ENCODE measurements at regions not wholly inside any gene's neighbourhood (a gene's known extent, or its start where the extent isn't known, plus 50 kb on each side); places are given as distances from the start of the nearest gene placed in this dataset.

DNA sequence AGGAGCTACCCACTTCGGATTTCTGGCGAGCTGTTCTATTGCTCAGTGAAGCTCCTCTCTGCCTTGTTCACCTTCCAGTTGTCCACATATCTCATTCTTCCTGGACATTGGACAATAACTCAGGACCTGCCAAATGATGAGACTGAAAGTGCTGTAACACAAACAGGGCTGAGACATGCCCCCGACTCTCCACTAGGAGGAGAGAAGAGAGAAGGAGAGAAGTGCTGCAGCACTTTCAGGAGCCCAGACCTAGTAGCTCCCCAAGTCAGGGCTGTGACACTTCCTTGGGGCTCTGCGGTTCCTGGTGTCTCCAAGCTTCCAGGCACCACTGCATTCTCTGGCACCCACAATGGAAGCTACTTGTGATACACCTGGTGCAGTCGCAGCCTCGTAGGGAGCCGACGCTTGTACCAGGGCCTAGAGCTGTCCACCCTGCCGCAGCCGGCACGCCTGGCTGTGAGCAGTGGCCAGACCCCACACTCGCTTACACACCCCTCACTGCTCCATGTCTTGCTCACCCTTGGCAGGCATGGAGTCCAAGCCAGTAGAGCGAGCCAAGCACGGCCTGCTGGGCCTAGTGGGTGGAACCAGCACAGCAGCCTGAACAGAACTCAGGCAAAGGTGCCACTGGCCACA lies 234.9 kb downstream of the TECRL start:
- Mint-ChIP-seq H3K27ac (ENCODE audit: unreplicated experiment) (no peak overlapping the region), H3K27me3 (ENCODE audit: low read depth) (no peaks in the 10 kb centered on the region), H3K36me3 (ENCODE audit: low read depth) (no peaks in the 10 kb centered on the region), H3K4me3 (no peak overlapping the region), H3K9me3 (no peaks in the 10 kb centered on the region), H3K4me1 (no peaks in the 10 kb centered on the region)
- no peak for DNase-seq (ENCODE audit: low read depth, low spot score)
- TF ChIP-seq, protein P1, sequence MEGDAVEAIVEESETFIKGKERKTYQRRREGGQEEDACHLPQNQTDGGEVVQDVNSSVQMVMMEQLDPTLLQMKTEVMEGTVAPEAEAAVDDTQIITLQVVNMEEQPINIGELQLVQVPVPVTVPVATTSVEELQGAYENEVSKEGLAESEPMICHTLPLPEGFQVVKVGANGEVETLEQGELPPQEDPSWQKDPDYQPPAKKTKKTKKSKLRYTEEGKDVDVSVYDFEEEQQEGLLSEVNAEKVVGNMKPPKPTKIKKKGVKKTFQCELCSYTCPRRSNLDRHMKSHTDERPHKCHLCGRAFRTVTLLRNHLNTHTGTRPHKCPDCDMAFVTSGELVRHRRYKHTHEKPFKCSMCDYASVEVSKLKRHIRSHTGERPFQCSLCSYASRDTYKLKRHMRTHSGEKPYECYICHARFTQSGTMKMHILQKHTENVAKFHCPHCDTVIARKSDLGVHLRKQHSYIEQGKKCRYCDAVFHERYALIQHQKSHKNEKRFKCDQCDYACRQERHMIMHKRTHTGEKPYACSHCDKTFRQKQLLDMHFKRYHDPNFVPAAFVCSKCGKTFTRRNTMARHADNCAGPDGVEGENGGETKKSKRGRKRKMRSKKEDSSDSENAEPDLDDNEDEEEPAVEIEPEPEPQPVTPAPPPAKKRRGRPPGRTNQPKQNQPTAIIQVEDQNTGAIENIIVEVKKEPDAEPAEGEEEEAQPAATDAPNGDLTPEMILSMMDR (conservative IDR thresholded peaks at IDR 0.05) = no peak

DNA sequence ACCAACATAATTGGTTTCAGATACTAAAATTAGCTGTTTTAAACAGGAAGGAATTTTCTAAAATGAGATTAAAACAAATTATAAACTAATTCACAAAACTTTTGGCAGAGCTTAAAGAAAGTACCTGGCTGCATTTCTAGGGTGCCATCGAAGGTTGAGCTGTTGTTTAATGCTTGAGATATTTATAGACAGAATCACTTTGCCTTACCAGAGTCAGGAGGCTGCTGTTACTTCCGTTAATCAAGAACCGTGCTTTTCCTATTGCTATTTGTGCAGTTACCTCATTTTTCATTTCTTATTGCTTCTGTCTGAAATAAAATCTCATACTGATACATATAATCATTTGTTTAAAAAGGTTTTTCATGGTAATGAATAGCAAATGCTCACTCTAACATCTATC lies 242.9 kb downstream of the TECRL start:
- Mint-ChIP-seq H3K4me1 (peaks cover 7% of the 10 kb centered on the region), H3K9me3 (no peaks in the 10 kb centered on the region), H3K27ac (ENCODE audit: unreplicated experiment) (no peak overlapping the region), H3K36me3 (ENCODE audit: low read depth) (no peaks in the 10 kb centered on the region), H3K4me3 (no peak overlapping the region), H3K27me3 (ENCODE audit: low read depth) (no peaks in the 10 kb centered on the region)
- TF ChIP-seq, protein P1 (conservative IDR thresholded peaks at IDR 0.05) = no peak
- no peak for DNase-seq (ENCODE audit: low read depth, low spot score)

DNA sequence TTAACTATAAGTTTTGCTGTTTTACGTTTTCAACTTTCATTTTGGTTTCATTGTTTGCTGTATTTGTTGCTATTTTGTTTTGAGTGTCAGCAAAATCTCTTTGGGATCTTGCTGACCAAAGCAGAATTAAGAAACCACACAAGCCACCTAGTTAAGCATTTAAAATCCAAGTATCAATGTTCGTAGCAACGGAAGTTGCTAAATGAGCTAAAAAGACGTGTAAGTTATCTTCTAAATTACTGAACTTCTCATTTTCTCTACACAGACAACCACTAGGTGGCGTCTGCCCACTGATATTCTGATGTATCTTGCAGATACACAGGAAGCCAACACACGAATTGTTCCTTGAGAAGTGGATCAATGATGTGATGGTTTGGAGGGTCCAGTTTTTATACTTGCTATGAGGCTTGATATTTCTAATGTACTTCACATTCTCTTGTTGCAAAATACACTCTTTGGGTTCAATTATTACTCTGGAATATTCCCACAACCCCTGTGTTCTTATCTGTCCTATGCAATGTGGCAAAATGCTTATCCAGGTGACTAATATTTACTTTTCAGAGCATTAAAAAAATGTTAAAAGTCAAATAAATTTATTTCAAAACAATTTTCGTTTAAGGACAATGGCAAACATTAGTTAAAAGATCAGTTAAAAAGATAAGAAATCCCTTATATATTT lies 250.5 kb downstream of the TECRL start:
- TF ChIP-seq, protein P1 (conservative IDR thresholded peaks at IDR 0.05) = peak; percentile 97
- Mint-ChIP-seq H3K4me1 (peaks cover 4% of the 10 kb centered on the region), H3K36me3 (ENCODE audit: low read depth) (no peaks in the 10 kb centered on the region), H3K27me3 (ENCODE audit: low read depth) (no peaks in the 10 kb centered on the region), H3K27ac (ENCODE audit: unreplicated experiment) (no peak overlapping the region), H3K9me3 (peaks cover 4% of the 10 kb centered on the region), H3K4me3 (no peak overlapping the region)
- DNase-seq (ENCODE audit: low read depth, low spot score) = peak; percentile 75

DNA sequence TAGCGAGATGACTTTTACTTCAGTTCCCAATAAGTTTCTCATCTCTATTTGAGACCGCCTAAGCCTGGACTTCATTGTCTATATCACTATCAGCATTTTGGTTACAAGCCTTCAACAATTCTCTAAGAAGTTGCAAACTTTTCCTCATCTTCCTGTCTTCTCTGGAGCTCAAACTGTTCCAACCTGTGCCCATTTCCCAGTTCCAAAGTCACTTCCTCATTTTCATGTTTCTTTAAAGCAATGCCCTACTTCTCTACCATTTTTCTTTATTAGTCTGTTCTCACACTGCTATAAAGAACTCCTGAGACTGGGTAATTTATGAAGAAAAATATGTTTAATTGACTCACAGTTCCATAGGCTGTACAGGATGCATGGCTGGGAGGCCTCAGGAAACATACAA lies 251.9 kb downstream of the TECRL start:
- H3K27ac Mint-ChIP-seq (ENCODE audit: unreplicated experiment) = no peak overlapping the region
- H3K4me3 Mint-ChIP-seq = no peak overlapping the region
- no peaks in the 10 kb centered on the region for H3K36me3 Mint-ChIP-seq (ENCODE audit: low read depth)
- peaks cover 4% of the 10 kb centered on the region for H3K9me3 Mint-ChIP-seq
- TF ChIP-seq, protein P1 (conservative IDR thresholded peaks at IDR 0.05) = no peak
- H3K27me3 Mint-ChIP-seq (ENCODE audit: low read depth) = no peaks in the 10 kb centered on the region
- peaks cover 4% of the 10 kb centered on the region for H3K4me1 Mint-ChIP-seq
- DNase-seq (ENCODE audit: low read depth, low spot score) = no peak

DNA sequence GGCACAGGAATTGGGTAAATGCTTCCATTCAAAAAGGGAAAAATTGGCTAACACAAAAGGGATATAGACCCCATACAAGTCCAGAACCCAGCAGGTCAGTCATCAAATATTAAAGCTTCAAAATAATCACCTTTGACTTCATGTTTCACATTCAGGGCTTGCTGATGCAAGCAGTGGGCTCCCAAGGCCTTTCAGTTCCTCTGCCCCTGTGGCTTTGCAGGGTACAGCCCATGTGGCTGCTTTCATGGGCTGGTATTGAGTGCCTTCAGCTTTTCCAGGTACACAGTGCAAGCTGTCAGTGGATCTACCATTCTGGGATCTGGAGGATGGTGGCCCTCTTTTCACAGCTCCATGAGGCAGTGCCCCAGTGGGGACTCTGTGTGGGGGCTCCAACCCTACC lies 253.0 kb downstream of the TECRL start:
- H3K9me3 Mint-ChIP-seq = peaks cover 4% of the 10 kb centered on the region
- no peak overlapping the region for H3K27ac Mint-ChIP-seq (ENCODE audit: unreplicated experiment)
- DNase-seq (ENCODE audit: low read depth, low spot score) = no peak
- H3K27me3 Mint-ChIP-seq (ENCODE audit: low read depth) = no peaks in the 10 kb centered on the region
- H3K4me3 Mint-ChIP-seq = no peak overlapping the region
- TF ChIP-seq, protein P1 (conservative IDR thresholded peaks at IDR 0.05) = no peak
- peaks cover 9% of the 10 kb centered on the region for H3K4me1 Mint-ChIP-seq
- H3K36me3 Mint-ChIP-seq (ENCODE audit: low read depth) = no peaks in the 10 kb centered on the region

Data from neural crest cell (in vitro differentiated cells).